GM12878 (cell line): ENCODE measurements at regions not wholly inside any gene's neighbourhood (a gene's known extent, or its start where the extent isn't known, plus 50 kb on each side); places are given as distances from the start of the nearest gene placed in this dataset.

Source experiments
- ATAC-seq: fragments of 200-7000 bp; cut with Tn5 transposase; 3 replicates; pipeline ENCODE4 v1.9.1; 2020; ENCODE audit warnings: mild to moderate bottlenecking, moderate library complexity
- BruUV-seq: library from RNA; stranded (reverse); fragments of 400-500 nt; replicated peaks from 2 replicates; lab custom pipeline; 2021; lab: Mats Ljungman, UMichigan
- CTCF ChIA-PET: fragments of 300-600 bp; sonication (Branson Sonifier 250); formaldehyde crosslinking; extraction: SDS; loops from one replicate; lab custom pipeline; 2021; ENCODE audit warnings: inconsistent platforms; lab: Yijun Ruan, JAX
- POLR2A ChIA-PET: fragments of 350-600 bp; formaldehyde crosslinking; extraction: SDS; loops from one replicate; lab custom pipeline; 2021; ENCODE audit warnings: inconsistent platforms; lab: Charles Lee
- RAD21 ChIA-PET: fragments of 300-600 bp; sonication (Branson Sonifier 250); formaldehyde crosslinking; loops from one replicate; lab custom pipeline; 2023; ENCODE audit warnings: antibody characterized with exemption; ENCODE audit not compliant: unreplicated experiment; lab: Charles Lee
- SMC1A ChIA-PET: fragments of 300-600 bp; sonication (Branson Sonifier 250); formaldehyde crosslinking; loops from one replicate; lab custom pipeline; 2023; ENCODE audit not compliant: unreplicated experiment, uncharacterized antibody; lab: Charles Lee
- DNase-seq: peaks from one replicate; pipeline ENCODE4 v3.0.0-alpha.2; 2011; ENCODE audit warnings: low read depth, low spot score
- FAIRE-seq: peaks from 3 replicates; lab custom pipeline; 2011; peaks lifted over from hg19 to GRCh38; lab: Jason Lieb, UNC
- H2AFZ ChIP-seq: 2 replicates; pipeline ENCODE4 v1.6.0; 2011; ENCODE audit warnings: low read depth, low read length, control low read depth; ENCODE audit not compliant: control insufficient read depth
- H3K27ac ChIP-seq: 2 replicates; pipeline ENCODE4 v1.5.1; 2011; ENCODE audit warnings: control low read depth; ENCODE audit not compliant: control insufficient read depth, insufficient read depth
- H3K27me3 ChIP-seq, 2 experiments: replicated peaks in 1 of 2; 2 replicates each; pipeline versions ENCODE4 v1.6.0 to v1.6.1; 2011; ENCODE audit warnings: low read length in 1 of 2; ENCODE audit not compliant: control insufficient read depth in 2 of 2, insufficient read depth in 2 of 2
- H3K36me3 ChIP-seq, 2 experiments: 2 replicates each; pipeline ENCODE4 v1.5.1; 2011; ENCODE audit warnings: low read length in 1 of 2; ENCODE audit not compliant: control insufficient read depth in 2 of 2, insufficient read depth in 2 of 2
- H3K4me1 ChIP-seq: 2 replicates; pipeline ENCODE4 v1.6.1; 2011; ENCODE audit warnings: mild to moderate bottlenecking, low read length, moderate library complexity, mixed read lengths; ENCODE audit not compliant: control insufficient read depth, insufficient read depth
- H3K4me2 ChIP-seq: 2 replicates; pipeline ENCODE4 v1.6.0; 2011; ENCODE audit warnings: control low read depth; ENCODE audit not compliant: control insufficient read depth, insufficient read depth
- H3K4me3 ChIP-seq: fragments of 200-600 bp; sonication (generic); 2 replicates; pipeline ENCODE4 v1.5.1; 2016
- H3K79me2 ChIP-seq: 2 replicates; pipeline ENCODE4 v1.6.0; 2011; ENCODE audit warnings: low read length; ENCODE audit not compliant: control insufficient read depth, insufficient read depth
- H3K9ac ChIP-seq: 2 replicates; pipeline ENCODE4 v1.8.0; 2011; ENCODE audit warnings: low read length, control low read depth, mixed read lengths; ENCODE audit not compliant: control insufficient read depth, insufficient read depth
- H3K9me3 ChIP-seq: replicated peaks from 3 replicates; pipeline ENCODE4 v1.5.1; 2011; ENCODE audit warnings: mild to moderate bottlenecking, low read length; ENCODE audit not compliant: control insufficient read depth, insufficient read depth
- H4K20me1 ChIP-seq: 2 replicates; pipeline ENCODE4 v1.6.0; 2011; ENCODE audit not compliant: control insufficient read depth, insufficient read depth
- BACH1 ChIP-seq: fragments of 450-650 bp; IDR thresholded peaks from 2 replicates; pipeline ENCODE4 v1.6.1; 2017; ENCODE audit warnings: mild to moderate bottlenecking, borderline replicate concordance
- EGR1 ChIP-seq, 2 experiments: IDR thresholded peaks; 1 replicate in 1 of 2; 2 replicates in 1 of 2; pipeline ENCODE4 v1.6.1; 2011 to 2012; ENCODE audit warnings: low read depth in 2 of 2, low read length in 2 of 2, borderline replicate concordance in 1 of 2, mild to moderate bottlenecking in 1 of 2, moderate library complexity in 1 of 2
- GATAD2B ChIP-seq: fragments of 450-650 bp; conservative IDR thresholded peaks from 2 replicates; pipeline ENCODE4 v1.6.1; 2017; ENCODE audit warnings: low read depth, mild to moderate bottlenecking, moderate library complexity
- KAT2A ChIP-seq: conservative IDR thresholded peaks from 2 replicates; pipeline ENCODE4 v1.6.1; 2011; ENCODE audit warnings: low read depth, low read length; ENCODE audit not compliant: control insufficient read depth
- MLLT1 ChIP-seq: fragments of 450-650 bp; IDR thresholded peaks from 2 replicates; pipeline ENCODE4 v1.6.1; 2016; ENCODE audit warnings: mild to moderate bottlenecking
- MYB ChIP-seq: fragments of 150-350 bp; IDR thresholded peaks from 2 replicates; pipeline ENCODE4 v1.6.1; 2014; ENCODE audit warnings: mild to moderate bottlenecking, low read depth, low read length, borderline replicate concordance
- PAX8 ChIP-seq: fragments of 450-650 bp; IDR thresholded peaks from 2 replicates; pipeline ENCODE4 v1.6.1; 2017; ENCODE audit warnings: mild to moderate bottlenecking, moderate library complexity
- POLR2AphosphoS2 ChIP-seq: IDR thresholded peaks from 2 replicates; pipeline ENCODE4 v1.6.1; 2011; ENCODE audit warnings: low read depth, mild to moderate bottlenecking, low read length, improper control_type of control experiment, moderate library complexity
- POU2F2 ChIP-seq: IDR thresholded peaks from 3 replicates; pipeline ENCODE4 v1.6.1; 2011; ENCODE audit warnings: low read depth, mild to moderate bottlenecking, low read length, borderline replicate concordance
- RB1 ChIP-seq: fragments of 450-650 bp; formaldehyde crosslinking; IDR thresholded peaks from 2 replicates; pipeline ENCODE4 v1.6.1; 2017; ENCODE audit warnings: mild to moderate bottlenecking, borderline replicate concordance
- RFX5 ChIP-seq: IDR thresholded peaks from 2 replicates; pipeline ENCODE4 v1.6.1; 2011; ENCODE audit warnings: low read depth, low read length, improper control_type of control experiment
- SMAD5 ChIP-seq: IDR thresholded peaks from 2 replicates; pipeline ENCODE4 v1.6.1; 2016; ENCODE audit warnings: antibody characterized with exemption, low read depth
- SP1 ChIP-seq: IDR thresholded peaks from one replicate; pipeline ENCODE4 v1.6.1; 2011; ENCODE audit warnings: low read depth, low read length
- SRF ChIP-seq, 2 experiments: IDR thresholded peaks; 2 replicates each; pipeline ENCODE4 v1.6.1; 2011; ENCODE audit warnings: low read depth in 2 of 2, low read length in 2 of 2, mild to moderate bottlenecking in 1 of 2, moderate library complexity in 1 of 2
- ZNF207 ChIP-seq: fragments of 450-650 bp; IDR thresholded peaks from 2 replicates; pipeline ENCODE4 v1.6.1; 2014; ENCODE audit warnings: antibody characterized with exemption, mild to moderate bottlenecking, borderline replicate concordance
- ZNF24 ChIP-seq: fragments of 450-650 bp; IDR thresholded peaks from 2 replicates; pipeline ENCODE4 v1.6.1; 2017; ENCODE audit warnings: antibody characterized with exemption, mild to moderate bottlenecking
- WGBS: methylation state at CpG from one replicate; pipeline ENCODE4 v1.1.6; 2016; ENCODE audit warnings: low lambda C conversion rate; ENCODE audit not compliant: insufficient replicate concordance, insufficient coverage; ENCODE audit errors: missing lambda C conversion rate; 5-methylcytosine and 5-hydroxymethylcytosine counted together
- in situ Hi-C: fragments of 300-500 bp; cut with MboI; formaldehyde crosslinking; loops from 9 replicates; pipeline ENCODE4 v1.14.3; 2018; ENCODE audit warnings: mixed read lengths
- intact Hi-C: fragments of 100-400 bp; cut with micrococcal nuclease; formaldehyde crosslinking; loops from one replicate; pipeline ENCODE4 v1.14.2; 2022; ENCODE audit not compliant: unreplicated experiment
- TF ChIP-seq, protein P1 (sequence below): fragments of 450-650 bp; IDR thresholded peaks from 2 replicates; pipeline ENCODE4 v1.6.1; 2014; ENCODE audit warnings: mild to moderate bottlenecking
- TF ChIP-seq, protein P2 (sequence below): IDR thresholded peaks from 2 replicates; pipeline ENCODE4 v1.6.1; 2012; ENCODE audit warnings: low read depth, low read length, improper control_type of control experiment

- no peak for TF ChIP-seq MLLT1
- no peak for TF ChIP-seq GATAD2B
- TF ChIP-seq SRF (IDR thresholded peaks at IDR 0.05; ENCODE audit: low read depth in 2 of 2, low read length in 2 of 2) = no peak
- no peak for TF ChIP-seq RFX5
- no peak for TF ChIP-seq KAT2A
- TF ChIP-seq POLR2AphosphoS2 = no peak
- no peak for TF ChIP-seq SP1
- TF ChIP-seq ZNF24 = no peak
Observed at GRCh38 chr6:170148709-170149470, 142.0 kb downstream of the DLL1 start (continued).

GRCh38 chr6:170147832-170148708 lies 142.8 kb downstream of the DLL1 start:
- POLR2A ChIA-PET = no interaction called here
- Histone ChIP-seq H3K9ac (no peak overlapping the region), H3K27me3 (peaks cover 0 to 3% of the 10 kb centered on the region in 2 experiments; a peak in 1 of 4 replicates), H3K9me3 (peaks cover 3% of the 10 kb centered on the region; the same call in 1 of the 3 replicates), H3K79me2 (no peaks in the 10 kb centered on the region), H3K4me3 (no peak overlapping the region; the same call in 1 of the 2 replicates), H3K36me3 (no peaks in the 10 kb centered on the region), H3K4me2 (peak overlapping the region; percentile 59; the same call in 1 of the 2 replicates), H2AFZ (peak overlapping the region; percentile 58; the same call in 1 of the 2 replicates), H3K4me1 (no peaks in the 10 kb centered on the region), H3K27ac (no peak overlapping the region), H4K20me1 (no peaks in the 10 kb centered on the region)
- no TSS peak for BruUV-seq
- intact Hi-C loops (no loop called here), in situ Hi-C loops (no loop called here)
- DNase-seq = no peak
- 16% methylated on average over 30 of the region's 30 CpGs for whole genome bisulfite sequencing
- no peak for FAIRE-seq
- SMC1A ChIA-PET = no interaction called here
- CTCF ChIA-PET = no interaction called here
- no peak; the same call in none of the 3 replicates for ATAC-seq
- RAD21 ChIA-PET = no interaction called here
- TF ChIP-seq RB1 (no peak), MYB (no peak), ZNF207 (no peak), EGR1 (IDR thresholded peaks at IDR 0.05; ENCODE audit: borderline replicate concordance in 1 of 2, low read depth in 2 of 2, low read length in 2 of 2) (no peak), POU2F2 (no peak), PAX8 (no peak), KAT2A (no peak), BACH1 (no peak), SMAD5 (no peak)
- TF ChIP-seq, protein P1, sequence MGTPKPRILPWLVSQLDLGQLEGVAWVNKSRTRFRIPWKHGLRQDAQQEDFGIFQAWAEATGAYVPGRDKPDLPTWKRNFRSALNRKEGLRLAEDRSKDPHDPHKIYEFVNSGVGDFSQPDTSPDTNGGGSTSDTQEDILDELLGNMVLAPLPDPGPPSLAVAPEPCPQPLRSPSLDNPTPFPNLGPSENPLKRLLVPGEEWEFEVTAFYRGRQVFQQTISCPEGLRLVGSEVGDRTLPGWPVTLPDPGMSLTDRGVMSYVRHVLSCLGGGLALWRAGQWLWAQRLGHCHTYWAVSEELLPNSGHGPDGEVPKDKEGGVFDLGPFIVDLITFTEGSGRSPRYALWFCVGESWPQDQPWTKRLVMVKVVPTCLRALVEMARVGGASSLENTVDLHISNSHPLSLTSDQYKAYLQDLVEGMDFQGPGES = no peak
- TF ChIP-seq, protein P2, sequence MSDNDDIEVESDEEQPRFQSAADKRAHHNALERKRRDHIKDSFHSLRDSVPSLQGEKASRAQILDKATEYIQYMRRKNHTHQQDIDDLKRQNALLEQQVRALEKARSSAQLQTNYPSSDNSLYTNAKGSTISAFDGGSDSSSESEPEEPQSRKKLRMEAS = no peak
